Hepatocyte (in vitro differentiated cells): ENCODE measurements at regions not wholly inside any gene's neighbourhood (a gene's known extent, or its start where the extent isn't known, plus 50 kb on each side); places are given as distances from the start of the nearest gene placed in this dataset.

ENCODE experiments used
- DNase-seq: peaks from one replicate; pipeline ENCODE4 v3.0.0-alpha.2; 2016; ENCODE audit warnings: low spot score
- H2AFZ ChIP-seq: fragments of 200-600 bp; sonication (generic); 2 replicates; pipeline ENCODE4 v1.6.0; 2016; ENCODE audit warnings: antibody characterized with exemption, mild to moderate bottlenecking
- H3K27ac ChIP-seq: fragments of 200-600 bp; sonication (generic); 2 replicates; pipeline ENCODE4 v1.5.1; 2016; ENCODE audit warnings: mild to moderate bottlenecking
- H3K27me3 ChIP-seq: fragments of 200-600 bp; sonication (generic); 2 replicates; pipeline ENCODE4 v1.6.1; 2016
- H3K36me3 ChIP-seq: fragments of 200-600 bp; sonication (generic); replicated peaks from 2 replicates; pipeline ENCODE4 v1.5.1; 2016; ENCODE audit warnings: low read depth; ENCODE audit not compliant: insufficient read depth
- H3K4me1 ChIP-seq: fragments of 200-600 bp; sonication (generic); 2 replicates; pipeline ENCODE4 v1.5.1; 2016; ENCODE audit warnings: mild to moderate bottlenecking, moderate library complexity; ENCODE audit not compliant: insufficient read depth
- H3K4me2 ChIP-seq: fragments of 200-600 bp; sonication (generic); 2 replicates; pipeline ENCODE4 v1.6.0; 2016
- H3K4me3 ChIP-seq: fragments of 200-600 bp; sonication (generic); 2 replicates; pipeline ENCODE4 v1.5.1; 2016; ENCODE audit warnings: mild to moderate bottlenecking
- H3K79me2 ChIP-seq: fragments of 200-600 bp; sonication (generic); 2 replicates; pipeline ENCODE4 v1.6.0; 2017; ENCODE audit warnings: mild to moderate bottlenecking
- H3K9me2 ChIP-seq: fragments of 200-600 bp; sonication (generic); replicated peaks from 2 replicates; pipeline ENCODE4 v1.6.0; 2017; ENCODE audit warnings: mild to moderate bottlenecking; ENCODE audit not compliant: insufficient read depth
- H3K9me3 ChIP-seq: fragments of 200-600 bp; sonication (generic); 2 replicates; pipeline ENCODE4 v1.5.1; 2016; ENCODE audit warnings: low read depth, mild to moderate bottlenecking
- H4K20me1 ChIP-seq: fragments of 200-600 bp; sonication (generic); 2 replicates; pipeline ENCODE4 v1.6.0; 2016; ENCODE audit warnings: mild to moderate bottlenecking; ENCODE audit not compliant: insufficient read depth, poor library complexity, severe bottlenecking
- EZH2 ChIP-seq: fragments of 200-600 bp; sonication (generic); IDR thresholded peaks from 2 replicates; pipeline ENCODE4 v1.6.1; 2016; ENCODE audit warnings: antibody characterized with exemption, mild to moderate bottlenecking, borderline replicate concordance
- EZH2phosphoT487 ChIP-seq: fragments of 200-600 bp; sonication (generic); IDR thresholded peaks from one replicate; pipeline ENCODE4 v1.6.1; 2018; ENCODE audit warnings: antibody characterized with exemption, mild to moderate bottlenecking, low read depth, moderate library complexity; ENCODE audit not compliant: unreplicated experiment, severe bottlenecking
- WGBS: methylation state at CpG from one replicate; pipeline ENCODE4 v1.1.6; 2016; ENCODE audit warnings: low lambda C conversion rate; ENCODE audit errors: missing lambda C conversion rate; 5-methylcytosine and 5-hydroxymethylcytosine counted together
- TF ChIP-seq, protein P1 (sequence below): fragments of 200-600 bp; sonication (generic); IDR thresholded peaks from 2 replicates; pipeline ENCODE4 v1.5.1; 2016; ENCODE audit warnings: antibody characterized with exemption, mild to moderate bottlenecking; ENCODE audit not compliant: poor library complexity

DNA sequence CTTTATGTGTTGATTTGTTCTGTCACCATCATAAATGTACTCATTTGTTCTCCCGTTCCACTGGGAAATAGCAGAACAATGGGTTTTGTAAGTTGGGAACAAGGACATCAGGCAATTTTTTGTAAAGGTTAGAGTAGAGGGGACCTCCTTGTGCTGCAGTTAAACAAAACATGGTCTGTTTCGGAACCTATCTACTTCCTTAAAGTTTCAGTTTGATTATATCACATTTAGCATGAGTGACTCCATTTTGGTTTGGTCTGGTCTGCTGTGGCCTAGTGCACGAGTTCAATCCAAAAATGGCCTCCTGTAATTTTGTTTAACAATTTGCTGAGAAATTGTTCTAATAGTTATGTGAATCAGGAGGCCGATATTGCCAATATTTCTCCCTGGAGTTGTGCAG, 372.7 kb downstream of the NUAK1 start:
- Histone ChIP-seq H3K4me1 (no peaks in the 10 kb centered on the region), H3K36me3 (no peaks in the 10 kb centered on the region), H3K4me2 (no peak overlapping the region), H2AFZ (no peak overlapping the region), H3K79me2 (no peaks in the 10 kb centered on the region), H3K27ac (no peak overlapping the region), H3K4me3 (no peak overlapping the region), H3K9me2 (no peaks in the 10 kb centered on the region), H3K27me3 (no peaks in the 10 kb centered on the region), H4K20me1 (no peaks in the 10 kb centered on the region), H3K9me3 (no peaks in the 10 kb centered on the region)
- no peak for TF ChIP-seq EZH2phosphoT487
- TF ChIP-seq EZH2 = no peak
- TF ChIP-seq, protein P1, sequence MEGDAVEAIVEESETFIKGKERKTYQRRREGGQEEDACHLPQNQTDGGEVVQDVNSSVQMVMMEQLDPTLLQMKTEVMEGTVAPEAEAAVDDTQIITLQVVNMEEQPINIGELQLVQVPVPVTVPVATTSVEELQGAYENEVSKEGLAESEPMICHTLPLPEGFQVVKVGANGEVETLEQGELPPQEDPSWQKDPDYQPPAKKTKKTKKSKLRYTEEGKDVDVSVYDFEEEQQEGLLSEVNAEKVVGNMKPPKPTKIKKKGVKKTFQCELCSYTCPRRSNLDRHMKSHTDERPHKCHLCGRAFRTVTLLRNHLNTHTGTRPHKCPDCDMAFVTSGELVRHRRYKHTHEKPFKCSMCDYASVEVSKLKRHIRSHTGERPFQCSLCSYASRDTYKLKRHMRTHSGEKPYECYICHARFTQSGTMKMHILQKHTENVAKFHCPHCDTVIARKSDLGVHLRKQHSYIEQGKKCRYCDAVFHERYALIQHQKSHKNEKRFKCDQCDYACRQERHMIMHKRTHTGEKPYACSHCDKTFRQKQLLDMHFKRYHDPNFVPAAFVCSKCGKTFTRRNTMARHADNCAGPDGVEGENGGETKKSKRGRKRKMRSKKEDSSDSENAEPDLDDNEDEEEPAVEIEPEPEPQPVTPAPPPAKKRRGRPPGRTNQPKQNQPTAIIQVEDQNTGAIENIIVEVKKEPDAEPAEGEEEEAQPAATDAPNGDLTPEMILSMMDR = no peak
- no peak for DNase-seq
- whole genome bisulfite sequencing = 95% methylated on average over 4 of the region's 4 CpGs

DNA sequence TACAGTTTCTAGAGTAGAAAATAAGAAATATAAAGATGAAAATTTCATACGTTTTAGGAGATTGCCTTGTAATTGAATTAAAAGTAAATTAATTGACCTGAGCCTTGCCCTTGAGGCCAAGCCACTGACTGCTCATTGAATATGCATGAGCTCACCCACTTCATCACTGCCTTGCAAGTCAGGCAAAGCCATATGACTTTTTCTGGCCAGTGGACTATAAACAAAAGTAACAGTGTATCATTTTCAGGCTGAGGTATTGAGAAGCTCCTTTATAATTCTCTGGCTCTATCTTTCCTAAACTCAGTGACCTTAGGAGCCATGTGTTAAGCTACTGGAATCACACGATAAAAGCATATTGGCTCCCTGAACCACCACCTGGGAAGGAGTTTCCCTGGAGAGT, 369.3 kb downstream of the NUAK1 start:
- Histone ChIP-seq H3K4me2 (no peak overlapping the region), H3K27ac (no peak overlapping the region), H2AFZ (no peak overlapping the region), H3K4me1 (no peaks in the 10 kb centered on the region), H3K79me2 (no peaks in the 10 kb centered on the region), H3K27me3 (no peaks in the 10 kb centered on the region), H3K4me3 (no peak overlapping the region), H3K36me3 (no peaks in the 10 kb centered on the region), H4K20me1 (no peaks in the 10 kb centered on the region), H3K9me2 (no peaks in the 10 kb centered on the region), H3K9me3 (no peaks in the 10 kb centered on the region)
- DNase-seq = no peak
- TF ChIP-seq EZH2 (no peak), EZH2phosphoT487 (no peak)
- TF ChIP-seq, protein P1 = no peak
- 85% methylated on average over 2 of the region's 2 CpGs for WGBS

DNA sequence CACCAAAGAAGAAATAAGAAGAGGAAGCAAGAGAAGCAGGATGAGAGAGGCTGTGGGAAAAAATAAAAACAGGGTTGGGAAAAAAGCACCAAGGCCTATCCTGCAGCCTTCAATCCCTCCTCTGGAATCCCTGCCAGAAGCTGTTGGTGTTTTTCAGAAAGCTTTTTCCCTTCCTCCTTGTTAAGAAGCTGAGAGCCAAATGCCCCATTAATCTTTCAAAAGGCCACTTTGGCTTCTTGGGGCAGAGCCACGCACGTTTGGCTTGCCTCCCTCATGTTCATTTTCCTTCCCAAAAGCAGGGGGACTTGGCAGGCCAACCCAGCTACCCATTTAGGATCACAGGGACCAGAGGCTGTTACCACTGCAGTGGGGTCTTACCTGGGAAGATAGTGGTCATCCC, 365.3 kb downstream of the NUAK1 start:
- no peak for DNase-seq
- Histone ChIP-seq H3K9me2 (no peaks in the 10 kb centered on the region), H3K4me3 (no peak overlapping the region), H4K20me1 (no peaks in the 10 kb centered on the region), H2AFZ (no peak overlapping the region), H3K4me1 (no peaks in the 10 kb centered on the region), H3K27me3 (no peaks in the 10 kb centered on the region), H3K27ac (no peak overlapping the region), H3K9me3 (no peaks in the 10 kb centered on the region), H3K79me2 (no peaks in the 10 kb centered on the region), H3K4me2 (no peak overlapping the region), H3K36me3 (no peaks in the 10 kb centered on the region)
- TF ChIP-seq EZH2phosphoT487 = no peak
- TF ChIP-seq, protein P1 = no peak
- TF ChIP-seq EZH2 = no peak
- WGBS = 72% methylated on average over 2 of the region's 2 CpGs

DNA sequence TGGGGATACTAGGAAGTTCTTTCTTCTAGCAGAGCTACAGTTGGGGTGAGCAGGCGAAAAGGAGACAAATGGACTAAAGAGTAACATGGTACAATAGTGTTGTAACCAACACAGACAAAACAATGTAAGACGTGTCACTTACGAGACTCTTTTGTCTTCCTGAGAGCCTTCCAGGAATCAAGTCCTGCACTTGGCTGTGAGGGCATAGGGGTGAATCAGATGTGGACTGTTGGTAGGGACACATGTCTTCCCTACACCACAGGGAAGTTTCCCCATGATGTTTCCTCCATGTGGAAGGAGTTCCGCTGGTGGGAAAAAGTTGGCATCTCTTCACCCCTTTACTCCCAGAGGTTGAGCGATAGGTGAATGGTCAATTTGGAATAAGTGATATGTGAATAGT, 364.7 kb downstream of the NUAK1 start:
- Histone ChIP-seq H3K4me1 (no peaks in the 10 kb centered on the region), H3K36me3 (no peaks in the 10 kb centered on the region), H3K4me2 (no peak overlapping the region), H3K27ac (no peak overlapping the region), H3K4me3 (no peak overlapping the region), H3K27me3 (no peaks in the 10 kb centered on the region), H3K9me3 (no peaks in the 10 kb centered on the region), H2AFZ (no peak overlapping the region), H4K20me1 (no peaks in the 10 kb centered on the region), H3K79me2 (no peaks in the 10 kb centered on the region), H3K9me2 (no peaks in the 10 kb centered on the region)
- 83% methylated on average over 5 of the region's 5 CpGs for WGBS
- DNase-seq = no peak
- TF ChIP-seq EZH2phosphoT487 = no peak
- TF ChIP-seq EZH2 = no peak
- TF ChIP-seq, protein P1 = no peak
